ENCODE measurements at regions not wholly inside any gene's neighbourhood (a gene's known extent, or its start where the extent isn't known, plus 50 kb on each side); places are given as distances from the start of the nearest gene placed in this dataset.

DNA sequence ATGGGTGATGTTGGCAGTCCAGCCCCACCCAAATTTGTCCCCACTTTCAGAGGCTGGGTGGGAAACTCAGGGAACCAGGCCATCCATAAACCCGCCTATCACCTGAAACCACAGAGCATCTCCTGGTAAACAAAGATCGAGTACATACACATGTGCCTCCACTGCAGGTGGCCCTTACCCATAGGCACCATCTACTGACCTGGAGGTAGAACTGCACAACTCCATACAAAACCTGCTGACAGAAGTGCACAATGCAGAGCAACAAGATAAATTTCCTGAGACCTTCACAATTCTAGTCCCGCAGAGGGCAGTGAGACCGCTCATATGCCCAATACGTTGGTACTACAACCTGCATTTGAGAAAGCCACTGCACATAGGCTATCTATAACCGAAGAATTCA is 856.3 kb downstream of the SUCLG1 start:
- DNase-seq = no peak

DNA sequence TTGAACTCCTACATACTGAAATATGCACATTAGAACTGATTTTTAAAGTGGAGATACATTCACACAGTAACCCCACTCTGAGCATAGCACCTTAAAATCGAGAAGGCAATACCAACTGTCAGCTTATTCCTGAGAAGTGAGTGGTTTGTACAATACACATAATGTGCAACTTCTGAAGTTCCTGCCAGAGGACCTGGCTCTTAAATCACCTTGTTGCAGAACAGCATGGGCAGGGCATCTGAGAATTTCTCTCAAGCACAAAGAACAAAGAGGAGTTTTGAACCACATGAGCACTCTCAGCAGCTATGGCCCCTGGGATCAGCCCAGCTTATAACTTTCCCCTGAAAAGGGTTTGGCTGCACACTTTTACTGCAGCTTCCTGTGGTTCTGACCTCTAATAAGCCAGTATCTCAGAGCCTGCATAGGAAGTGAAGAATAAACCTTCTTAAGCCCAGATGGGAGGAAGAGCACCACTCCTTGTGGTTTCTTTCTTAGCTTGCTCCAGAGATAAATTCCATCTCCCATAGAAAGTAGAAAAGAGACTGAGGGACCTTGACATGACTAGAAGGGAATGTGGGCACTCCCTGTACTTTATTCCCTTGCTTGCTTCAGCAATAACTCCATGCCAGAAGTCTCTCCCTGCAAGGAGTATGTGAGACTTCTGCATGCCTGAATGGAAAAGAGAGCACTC is 862.3 kb downstream of the SUCLG1 start:
- DNase-seq = no peak

DNA sequence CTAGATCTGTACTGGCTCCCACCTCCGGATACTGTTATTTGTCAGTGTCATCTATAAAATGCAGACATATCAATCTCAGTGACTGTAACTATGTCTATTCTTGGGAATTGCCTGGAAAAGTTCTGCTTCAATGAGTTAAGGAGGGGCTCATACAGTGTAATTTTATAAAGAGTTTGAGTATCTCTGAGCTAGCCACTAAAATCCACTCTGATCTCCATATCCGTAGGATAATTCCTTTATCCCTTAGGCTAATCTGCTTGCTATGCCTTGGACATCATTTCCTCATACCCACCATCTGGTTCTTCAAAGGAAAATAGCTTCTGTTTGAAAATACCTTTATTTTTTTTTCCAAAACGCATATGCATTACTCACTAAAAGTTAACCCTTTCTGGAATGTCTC is 863.2 kb downstream of the SUCLG1 start:
- no peak for DNase-seq

DNA sequence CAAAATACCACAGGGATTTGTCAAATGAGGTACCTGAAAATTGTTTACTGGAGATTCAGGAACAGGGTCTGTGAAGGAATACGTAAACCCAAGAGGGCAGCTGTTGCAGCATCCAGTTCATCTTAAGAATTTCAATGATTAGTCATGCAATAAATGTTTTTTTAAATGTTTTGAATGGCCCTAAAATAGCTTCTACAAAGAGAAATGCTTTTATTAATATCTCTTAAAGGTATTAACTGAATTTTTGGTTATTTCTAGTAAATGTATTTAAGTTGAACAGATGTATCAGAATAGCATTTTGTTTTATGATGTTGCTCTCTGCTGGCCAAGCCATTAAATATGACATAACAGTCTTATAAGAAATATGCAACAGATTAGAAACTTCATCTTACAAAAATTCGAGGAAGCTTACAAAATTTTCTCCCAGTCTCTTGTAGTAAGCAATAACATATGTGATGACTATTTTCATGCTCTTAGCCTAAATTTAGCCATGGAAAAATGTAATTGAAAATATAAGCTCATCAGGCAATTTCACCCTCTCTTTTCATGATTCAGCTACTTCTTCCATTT is 863.9 kb downstream of the SUCLG1 start:
- DNase-seq = no peak

DNA sequence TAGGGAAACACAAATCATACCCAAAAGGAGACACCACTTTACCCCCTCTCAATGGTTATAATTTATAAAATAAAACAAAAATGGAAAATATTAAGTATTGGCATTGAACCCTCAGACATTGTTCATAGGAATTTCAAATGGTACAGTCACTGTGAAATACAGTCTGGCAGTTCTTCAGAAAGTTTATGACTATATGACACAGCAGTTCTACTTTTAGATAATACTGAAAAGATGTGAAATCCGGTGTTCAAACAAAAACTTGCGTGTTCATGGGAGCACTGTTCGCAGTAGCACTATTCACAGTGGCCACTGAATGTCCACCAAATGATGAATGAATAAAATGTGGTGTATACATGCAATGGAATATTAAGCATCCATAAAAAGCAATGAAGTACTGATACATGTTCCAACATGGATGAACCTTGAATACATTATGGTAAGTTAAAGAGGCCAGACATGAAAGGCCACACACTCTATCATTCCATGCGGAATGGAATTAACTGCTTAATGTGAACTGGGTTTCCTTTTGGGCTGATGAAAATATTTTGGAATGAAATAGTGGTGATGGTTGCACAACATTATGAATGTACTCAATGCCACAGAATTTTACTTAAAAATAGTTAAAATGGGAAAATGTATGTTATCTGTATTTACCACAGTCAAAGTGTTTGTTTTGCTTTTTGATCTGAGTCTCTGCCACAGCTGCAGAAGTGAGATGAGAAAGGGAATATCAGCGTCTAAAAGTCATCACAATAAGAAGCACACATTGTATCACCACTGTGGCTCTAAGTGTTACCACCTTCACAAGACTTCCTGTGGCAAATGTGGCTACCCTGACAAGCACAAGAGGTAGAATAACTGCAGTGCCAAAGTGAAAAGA is 864.6 kb downstream of the SUCLG1 start:
- no peak for DNase-seq

DNA sequence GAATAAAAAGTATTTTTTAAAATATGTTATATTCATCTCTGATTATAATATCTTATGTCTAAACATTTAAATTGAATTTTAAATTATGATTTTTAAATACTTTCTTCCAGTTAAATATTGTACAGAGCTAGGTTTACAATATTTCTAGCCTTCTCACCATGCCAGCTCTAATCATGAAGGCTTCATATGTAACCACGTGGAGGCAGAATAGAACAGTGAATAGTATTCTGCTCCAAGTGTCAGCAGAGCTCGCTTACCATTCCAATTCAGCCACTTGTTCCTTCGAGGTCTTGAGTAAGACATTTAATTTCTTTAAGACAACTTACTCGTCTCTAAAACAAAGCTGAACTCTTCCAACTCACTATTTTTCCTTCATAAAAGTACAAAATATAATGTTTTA is 871.8 kb downstream of the SUCLG1 start:
- no peak for DNase-seq

DNA sequence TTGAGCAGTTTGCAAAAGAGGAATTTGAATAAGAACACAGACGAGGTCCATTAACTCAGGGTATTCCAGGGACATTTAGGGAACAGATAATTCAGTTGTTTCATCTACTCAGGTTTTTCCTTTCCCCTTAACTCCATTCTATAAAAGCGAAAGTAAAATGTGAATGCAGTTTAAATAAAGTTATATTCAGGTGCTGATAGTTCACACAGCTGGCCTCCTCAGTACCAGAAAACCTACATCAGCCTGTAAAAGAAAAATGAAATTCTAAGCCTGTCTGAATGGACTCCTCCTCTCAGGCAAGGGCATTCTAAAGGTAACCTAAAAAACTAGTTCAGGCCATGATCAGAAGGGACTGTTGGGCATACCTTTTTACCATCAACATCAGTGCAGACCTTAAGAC is 873.8 kb downstream of the SUCLG1 start:
- no peak for DNase-seq

DNA sequence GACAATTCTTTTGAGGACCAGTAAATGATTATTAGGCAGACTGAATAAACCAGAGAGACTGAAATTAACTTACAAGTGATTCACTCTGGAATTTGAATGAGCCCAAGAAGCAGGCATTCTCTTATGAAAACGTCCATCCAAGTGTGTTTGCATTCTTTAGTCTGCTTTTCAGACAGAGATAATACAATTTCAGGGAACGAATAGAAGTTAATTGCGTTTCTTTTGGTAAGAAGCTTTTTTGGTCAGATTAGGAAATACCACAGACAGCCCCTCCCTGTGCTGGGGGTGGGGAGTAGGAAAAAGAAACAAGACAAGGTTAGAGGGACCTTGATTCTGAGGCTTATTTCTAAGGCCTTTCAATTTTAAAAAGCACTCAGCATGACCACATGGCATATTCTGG is 874.4 kb downstream of the SUCLG1 start:
- DNase-seq = no peak

DNA sequence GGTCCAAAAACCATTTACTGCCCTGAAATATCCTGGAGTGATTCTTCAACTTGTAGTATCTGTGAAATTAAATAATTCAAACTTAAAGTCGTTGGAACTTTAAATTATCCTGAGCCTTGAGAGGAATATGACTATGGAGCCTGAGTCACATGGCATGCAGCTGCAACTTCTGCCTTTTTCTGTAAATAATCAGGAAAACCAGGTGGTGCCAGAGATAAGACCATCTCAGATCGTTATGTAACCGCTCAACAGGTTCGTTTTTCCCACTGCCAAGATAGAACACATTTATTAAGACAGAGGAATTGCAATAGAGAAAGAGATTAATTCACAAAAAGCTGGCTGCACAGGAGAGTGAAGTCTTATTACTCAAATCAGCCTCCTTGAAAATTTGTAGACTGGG is 876.5 kb downstream of the SUCLG1 start:
- DNase-seq = no peak

DNA sequence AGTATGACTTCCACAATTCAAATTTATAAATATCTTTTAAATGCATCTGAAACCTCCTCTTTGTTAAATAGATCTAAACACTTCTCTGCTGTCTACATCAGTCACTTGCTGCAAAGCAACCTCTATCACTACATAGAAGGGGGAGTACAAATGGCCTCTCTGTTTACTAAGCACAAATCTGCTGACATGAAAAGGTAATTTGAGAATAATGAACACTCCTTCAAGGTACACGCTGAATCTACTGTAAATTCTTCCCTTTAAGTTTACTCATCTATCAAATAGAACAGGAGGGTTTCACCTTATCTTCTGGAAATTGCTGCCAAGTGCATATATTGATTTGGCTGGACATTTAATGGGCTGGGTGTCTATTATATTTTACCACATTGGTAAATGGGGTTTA is 879.6 kb downstream of the SUCLG1 start:
- DNase-seq = no peak

DNA sequence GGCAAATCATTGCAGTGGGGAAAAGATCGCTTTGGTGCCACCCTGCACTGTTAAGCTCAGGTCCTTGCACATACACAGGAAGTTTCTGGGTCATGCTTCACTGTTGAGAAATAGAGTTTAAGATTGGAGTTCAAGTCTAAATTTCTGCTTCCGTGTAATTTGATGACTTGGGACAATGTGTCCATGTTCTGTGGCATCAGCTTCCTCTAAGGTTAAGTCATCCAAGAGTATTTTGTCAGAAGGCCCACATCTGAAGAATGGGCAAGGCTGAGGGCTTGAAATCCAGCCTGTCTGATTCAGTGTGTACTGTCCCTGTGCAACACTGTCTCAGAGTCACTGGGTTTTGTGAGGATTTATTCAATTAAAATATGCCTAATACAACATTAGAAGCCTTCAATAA is 880.7 kb downstream of the SUCLG1 start:
- DNase-seq = no peak

DNA sequence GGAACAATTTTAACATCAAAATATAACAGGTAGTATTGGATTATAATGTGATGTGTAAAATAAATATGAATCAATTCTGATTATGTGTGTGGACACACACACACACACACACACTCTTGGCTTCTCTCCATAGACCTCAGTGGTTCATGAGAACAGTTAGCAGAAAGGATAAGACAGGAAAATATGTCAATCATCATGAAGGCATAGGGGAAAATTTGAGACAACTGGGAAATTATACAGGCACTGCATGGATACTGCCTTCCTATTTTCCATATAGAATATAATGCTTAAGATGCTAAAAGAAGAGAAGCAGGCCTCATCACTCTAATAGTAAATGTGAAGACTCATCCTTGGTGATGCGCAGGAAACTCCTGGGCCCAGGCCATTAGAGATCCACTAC is 884.5 kb downstream of the SUCLG1 start:
- no peak for DNase-seq

DNA sequence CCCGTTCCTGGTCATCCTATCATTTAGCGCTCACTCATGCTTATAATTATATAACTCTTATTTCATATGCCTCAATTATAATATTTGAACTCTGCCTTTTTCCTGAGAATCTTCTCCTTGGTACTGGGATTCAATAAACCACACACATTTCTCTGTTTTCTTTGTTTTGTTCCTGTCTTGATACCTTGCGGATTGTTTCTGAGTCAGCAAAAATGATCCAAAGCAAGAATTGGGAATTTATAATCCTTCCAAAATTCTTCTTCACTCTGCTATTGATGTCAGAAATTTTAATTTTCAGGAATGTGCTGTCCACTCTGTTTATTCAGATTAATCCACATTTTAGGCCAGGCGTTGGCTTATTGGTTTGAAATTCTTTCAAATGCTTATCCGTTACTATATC is 886.0 kb downstream of the SUCLG1 start:
- no peak for DNase-seq

DNA sequence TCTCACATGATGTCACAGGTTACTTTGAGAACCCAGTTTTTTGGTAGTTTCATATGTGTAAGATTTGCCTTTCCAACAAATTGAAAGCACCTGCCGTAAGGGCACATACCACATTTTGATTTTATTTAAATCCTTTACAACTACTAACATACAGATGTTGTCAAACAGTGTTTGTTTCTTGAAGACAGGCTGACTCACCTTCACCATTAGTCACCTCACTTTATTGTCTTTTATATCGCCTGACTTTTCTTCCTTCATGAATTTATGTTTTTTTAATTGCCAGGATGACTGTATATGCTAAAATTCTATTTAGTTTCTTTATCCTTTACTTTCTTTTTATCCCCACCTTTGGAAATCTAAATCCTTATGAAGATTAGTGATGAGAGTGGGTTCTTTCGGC is 886.7 kb downstream of the SUCLG1 start:
- no peak for DNase-seq

DNA sequence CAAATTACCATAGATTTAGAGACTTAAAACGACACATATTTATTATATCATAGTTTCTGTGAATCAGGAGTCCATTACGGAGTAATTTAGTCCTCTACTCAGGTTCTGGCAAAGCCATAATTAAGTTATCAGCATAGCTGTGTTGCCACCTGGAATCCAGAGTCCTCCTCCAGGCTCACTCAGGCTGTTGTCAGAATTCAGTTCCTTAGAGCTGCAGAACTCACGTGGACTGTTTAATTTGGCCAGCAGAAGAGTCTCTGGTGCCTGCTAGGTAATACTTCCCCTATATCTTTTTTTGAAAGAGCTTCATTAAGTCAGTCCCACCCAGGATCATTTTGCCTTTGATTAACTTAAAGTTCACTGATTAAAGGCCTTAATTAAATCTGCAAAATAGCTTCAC is 891.5 kb downstream of the SUCLG1 start:
- no peak for DNase-seq

DNA sequence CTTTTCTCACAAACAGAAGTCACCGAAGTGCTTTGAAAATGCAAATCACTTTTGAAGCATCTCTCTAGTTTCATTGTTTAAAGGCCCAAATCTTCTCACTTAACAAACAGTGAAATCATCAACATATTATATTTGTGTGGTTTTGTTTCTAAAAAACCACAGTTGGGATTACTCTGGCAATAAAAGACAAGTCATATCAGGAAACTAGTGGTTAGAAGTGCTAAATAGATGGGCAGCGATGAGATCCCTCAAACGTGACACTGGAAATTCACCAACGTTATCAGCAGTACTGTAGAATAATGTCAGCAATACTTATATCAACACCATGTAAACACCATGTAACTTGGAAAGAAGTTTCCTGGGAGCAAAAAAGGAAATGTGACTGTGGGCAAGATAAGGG is 893.5 kb downstream of the SUCLG1 start:
- DNase-seq = no peak

DNA sequence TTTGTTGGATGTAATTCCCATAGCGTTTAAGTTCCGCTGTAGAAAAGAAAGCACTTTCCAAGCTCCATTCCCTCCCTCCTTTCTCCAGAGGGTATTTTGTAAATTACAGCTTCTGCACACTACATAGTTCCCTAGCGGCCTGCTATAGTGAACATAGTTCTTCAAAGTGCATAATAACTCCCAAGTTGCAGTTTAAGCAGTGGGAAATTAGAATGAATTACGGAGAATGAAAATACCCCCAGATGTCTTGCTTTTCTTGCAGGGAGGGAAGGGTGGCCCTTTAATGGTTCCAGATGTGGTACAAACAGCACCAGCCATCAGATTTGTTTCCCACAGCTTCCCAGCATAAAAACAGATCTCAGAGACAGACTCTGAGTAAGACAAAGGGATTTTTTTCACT is 893.9 kb downstream of the SUCLG1 start:
- no peak for DNase-seq

DNA sequence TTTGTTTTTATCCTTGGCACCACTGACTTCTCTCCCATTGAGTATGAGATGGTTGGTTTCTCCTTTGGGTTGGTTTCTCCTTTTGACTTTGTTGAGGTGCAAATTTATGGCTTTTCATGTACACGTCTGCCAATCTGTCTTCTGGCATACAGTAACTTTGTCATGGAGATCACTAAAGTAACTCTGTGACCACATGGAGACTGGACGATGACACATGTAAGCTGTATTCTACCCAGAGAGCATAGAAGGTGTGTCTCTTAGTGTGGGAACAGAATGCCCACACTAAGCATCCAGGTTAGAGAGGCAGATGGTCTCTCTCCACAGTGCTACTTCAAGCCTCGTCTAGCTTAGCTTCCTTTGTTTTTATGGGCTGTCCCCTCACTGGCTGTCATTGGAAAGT is 897.5 kb downstream of the SUCLG1 start:
- DNase-seq = no peak

DNA sequence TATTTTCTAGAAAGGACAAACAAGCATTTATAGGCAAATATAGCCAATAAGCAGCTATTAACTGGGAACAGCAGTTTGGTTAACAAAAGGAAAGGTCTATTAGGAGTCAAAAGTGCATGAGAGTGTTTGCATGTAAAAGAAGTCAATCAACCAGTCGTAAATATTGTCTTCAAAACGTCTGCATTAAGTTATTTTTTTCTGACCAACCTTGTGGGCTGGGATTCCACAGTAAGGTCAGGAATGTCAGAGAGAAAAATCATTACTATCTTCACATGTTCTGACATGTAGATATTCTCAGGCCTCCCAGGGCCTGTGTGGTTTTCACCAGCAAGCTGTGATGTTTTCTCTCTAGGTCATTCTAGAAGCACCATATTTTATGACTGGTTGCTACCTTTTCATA is 922.5 kb downstream of the SUCLG1 start:
- DNase-seq = no peak

DNA sequence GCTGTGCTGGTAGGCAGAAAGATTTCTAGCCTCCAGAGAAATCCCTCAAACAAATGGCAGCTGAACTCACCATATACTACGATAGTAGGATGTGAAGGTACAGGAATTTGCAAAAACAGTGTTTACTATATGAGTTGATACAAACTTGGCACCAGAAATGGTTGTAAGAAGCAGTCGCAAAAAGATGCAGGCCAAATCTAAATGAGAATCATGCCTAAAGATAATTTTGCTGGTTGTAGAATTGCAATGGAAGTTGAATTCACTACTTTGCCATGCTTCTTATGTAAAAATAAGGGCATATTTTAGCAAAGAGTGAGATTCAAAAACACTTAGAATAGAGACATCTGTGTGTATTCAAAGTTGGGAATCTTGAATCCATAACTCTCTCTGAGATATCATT is 924.7 kb downstream of the SUCLG1 start:
- DNase-seq = no peak

DNA sequence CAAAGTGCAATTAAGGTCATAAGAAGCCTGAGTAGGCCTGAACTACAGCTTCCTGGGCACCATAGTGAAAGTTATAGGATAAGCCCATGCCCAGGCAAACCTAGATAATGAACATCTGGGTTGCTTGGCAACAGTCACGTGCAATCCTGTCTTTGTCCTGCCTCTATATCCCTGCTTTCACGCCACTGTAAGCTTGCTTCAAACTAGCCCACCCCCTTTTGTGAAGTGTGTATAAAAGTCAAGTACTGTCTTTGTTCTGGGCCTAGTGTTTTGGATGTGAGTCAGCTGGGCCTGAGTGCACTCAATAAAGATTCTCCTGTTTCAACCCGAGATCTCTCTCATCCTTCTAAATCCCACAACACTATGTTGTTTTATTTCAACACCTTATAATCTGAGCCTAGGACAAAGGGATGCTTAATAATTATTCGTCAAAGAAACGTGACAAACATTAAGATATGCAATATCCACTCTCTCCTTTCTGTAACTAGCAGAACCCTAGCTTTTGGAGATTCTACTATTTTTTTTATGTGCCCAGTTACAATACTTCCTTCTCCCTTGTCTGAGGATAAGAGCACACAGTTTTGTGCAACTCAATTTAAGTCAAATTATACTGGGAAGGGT is 927.8 kb downstream of the SUCLG1 start:
- DNase-seq = no peak

DNA sequence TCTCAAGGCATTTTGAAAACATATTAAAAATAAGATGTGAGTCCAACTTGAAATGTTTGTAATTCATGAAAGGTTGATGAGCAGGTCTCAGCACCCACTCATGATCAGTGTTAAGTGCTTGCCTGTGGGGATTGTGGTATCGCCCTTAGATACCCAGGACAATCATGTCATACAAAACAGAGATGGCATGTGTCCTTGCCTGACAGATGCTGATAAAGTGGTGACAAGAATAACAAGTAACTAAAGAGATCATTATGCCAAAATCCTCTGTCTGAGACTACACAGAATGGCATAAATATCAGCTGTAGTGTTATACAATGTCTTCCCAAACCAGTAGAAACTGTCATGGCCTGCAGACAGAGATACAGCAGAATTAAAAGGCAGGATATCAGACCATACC is 930.3 kb downstream of the SUCLG1 start:
- no peak for DNase-seq

DNA sequence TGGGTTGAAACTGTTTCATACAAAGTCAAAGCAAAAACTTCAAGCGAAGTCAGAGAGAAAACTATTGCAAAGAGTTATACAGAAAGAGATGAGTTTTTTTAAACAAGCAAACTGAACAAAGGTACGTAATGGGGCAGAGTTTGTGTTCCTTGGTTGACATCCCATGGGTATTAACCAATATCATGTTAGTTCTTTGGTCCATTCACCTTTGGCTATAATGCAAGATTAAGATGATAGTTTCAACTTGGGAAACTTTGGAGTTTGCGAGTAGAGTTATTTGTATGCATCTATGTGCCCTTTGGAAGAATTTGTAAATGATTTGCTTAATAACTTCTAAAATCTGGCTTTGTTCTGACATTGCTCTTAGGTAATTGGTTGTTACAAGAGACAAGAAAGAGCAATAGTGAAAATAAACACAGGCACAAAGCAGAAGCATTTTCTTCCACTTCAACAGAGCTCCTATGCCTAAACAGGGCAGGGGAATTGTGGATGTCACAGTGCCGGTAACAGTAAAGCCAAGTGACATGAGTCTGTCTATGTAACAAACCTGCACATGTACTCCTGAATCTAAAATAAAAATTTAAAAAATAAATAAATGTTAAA is 936.1 kb downstream of the SUCLG1 start:
- no peak for DNase-seq

Data from T-helper 1 cell (primary cell).